GM23338 (cell line): ENCODE measurements at regions not wholly inside any gene's neighbourhood (a gene's known extent, or its start where the extent isn't known, plus 50 kb on each side); places are given as distances from the start of the nearest gene placed in this dataset.

Experiments
- ATAC-seq: fragments of 200-7000 bp; cut with Tn5 transposase; 3 replicates; pipeline ENCODE4 v1.9.1; 2020
- DNase-seq: peaks from one replicate; pipeline ENCODE4 v3.0.0-alpha.2; 2015; ENCODE audit warnings: low spot score
- H2AFZ ChIP-seq: fragments of 200-600 bp; sonication (generic); 2 replicates; pipeline ENCODE4 v1.8.0; 2016; ENCODE audit warnings: antibody characterized with exemption, mild to moderate bottlenecking, moderate library complexity
- H3F3A ChIP-seq: fragments of 200-600 bp; sonication (generic); replicated peaks from 2 replicates; pipeline ENCODE4 v1.8.0; 2017; ENCODE audit warnings: antibody characterized with exemption, mixed run types, low read depth
- H3K27ac ChIP-seq: fragments of 200-600 bp; sonication (generic); 2 replicates; pipeline ENCODE4 v1.6.1; 2016; ENCODE audit warnings: low read depth
- H3K27me3 ChIP-seq: fragments of 200-600 bp; sonication (generic); 2 replicates; pipeline ENCODE4 v1.8.0; 2016; ENCODE audit warnings: mild to moderate bottlenecking, mixed run types, moderate library complexity; ENCODE audit not compliant: insufficient read depth
- H3K36me3 ChIP-seq: fragments of 200-600 bp; sonication (generic); 2 replicates; pipeline ENCODE4 v1.8.0; 2016; ENCODE audit warnings: mild to moderate bottlenecking; ENCODE audit not compliant: insufficient read depth
- H3K4me1 ChIP-seq: fragments of 200-600 bp; sonication (generic); 2 replicates; pipeline ENCODE4 v1.8.0; 2016; ENCODE audit warnings: mild to moderate bottlenecking, moderate library complexity; ENCODE audit not compliant: insufficient read depth
- H3K4me2 ChIP-seq: fragments of 200-600 bp; sonication (generic); 2 replicates; pipeline ENCODE4 v1.7.1; 2017; ENCODE audit warnings: mixed run types
- H3K4me3 ChIP-seq: fragments of 200-600 bp; sonication (generic); 2 replicates; pipeline ENCODE4 v1.6.1; 2016; ENCODE audit warnings: mixed run types
- H3K79me2 ChIP-seq: fragments of 200-600 bp; sonication (generic); replicated peaks from 2 replicates; pipeline ENCODE4 v1.8.0; 2017; ENCODE audit warnings: mild to moderate bottlenecking; ENCODE audit not compliant: insufficient read depth
- H3K9me2 ChIP-seq: fragments of 200-600 bp; sonication (generic); 2 replicates; pipeline ENCODE4 v1.8.0; 2017; ENCODE audit not compliant: insufficient read depth
- H4K20me1 ChIP-seq: fragments of 200-600 bp; sonication (generic); replicated peaks from 2 replicates; pipeline ENCODE4 v1.8.0; 2017; ENCODE audit warnings: mild to moderate bottlenecking; ENCODE audit not compliant: insufficient read depth
- H3K27ac Mint-ChIP-seq: 2 replicates; pipeline ENCODE4 v1.8.0; 2020; ENCODE audit warnings: inconsistent platforms, mild to moderate bottlenecking, moderate library complexity, mixed read lengths
- H3K27me3 Mint-ChIP-seq: 3 replicates; pipeline ENCODE4 v1.8.0; 2022; ENCODE audit warnings: low read depth, mild to moderate bottlenecking, moderate library complexity, mixed read lengths, inconsistent platforms; ENCODE audit not compliant: insufficient read depth, poor library complexity
- H3K36me3 Mint-ChIP-seq: 3 replicates; pipeline ENCODE4 v1.8.0; 2021; ENCODE audit warnings: low read depth, mild to moderate bottlenecking, inconsistent platforms, moderate library complexity, mixed read lengths
- H3K4me1 Mint-ChIP-seq: 3 replicates; pipeline ENCODE4 v1.8.0; 2020; ENCODE audit warnings: mild to moderate bottlenecking, inconsistent platforms, mixed read lengths
- H3K4me3 Mint-ChIP-seq: 3 replicates; pipeline ENCODE4 v1.8.0; 2021; ENCODE audit warnings: moderate library complexity, mild to moderate bottlenecking, inconsistent platforms, mixed read lengths
- H3K9me3 Mint-ChIP-seq: 3 replicates; pipeline ENCODE4 v1.8.0; 2020; ENCODE audit warnings: moderate library complexity, mild to moderate bottlenecking, inconsistent platforms, mixed read lengths
- CREB1 ChIP-seq: fragments of 250-450 bp; sonication (Bioruptor Pico); IDR thresholded peaks from 2 replicates; pipeline ENCODE4 v1.5.0; 2020; ENCODE audit warnings: low read depth, mild to moderate bottlenecking, moderate library complexity
- CTCF ChIP-seq, 2 experiments: fragments of 200-600 bp in 1 of 2; sonication (generic) in 1 of 2; conservative IDR thresholded peaks; 2 replicates each; pipeline versions ENCODE4 v1.5.1 to v1.6.1; 2016 to 2017; ENCODE audit warnings: antibody characterized with exemption in 2 of 2, low read depth in 2 of 2, mild to moderate bottlenecking in 2 of 2, moderate library complexity in 1 of 2
- EZH2phosphoT487 ChIP-seq: fragments of 200-600 bp; sonication (generic); IDR thresholded peaks from one replicate; pipeline ENCODE4 v1.8.1; 2018; ENCODE audit warnings: antibody characterized with exemption; ENCODE audit not compliant: unreplicated experiment
- JUNB ChIP-seq: IDR thresholded peaks from one replicate; pipeline ENCODE4 v1.6.1; 2016; ENCODE audit warnings: antibody characterized with exemption; ENCODE audit not compliant: unreplicated experiment
- NANOG ChIP-seq: IDR thresholded peaks from 2 replicates; pipeline ENCODE4 v1.6.1; 2016; ENCODE audit warnings: antibody characterized with exemption, borderline replicate concordance
- POLR2AphosphoS5 ChIP-seq: IDR thresholded peaks from 2 replicates; pipeline ENCODE4 v1.6.1; 2016; ENCODE audit warnings: antibody characterized with exemption, low read depth
- ZNF114 ChIP-seq: fragments of 250-450 bp; sonication (Bioruptor Pico); IDR thresholded peaks from 2 replicates; pipeline ENCODE4 v1.5.0; 2020; ENCODE audit warnings: mild to moderate bottlenecking, moderate library complexity
- TF ChIP-seq, protein P1 (sequence below): IDR thresholded peaks from one replicate; pipeline ENCODE4 v1.6.1; 2018; ENCODE audit warnings: antibody characterized with exemption; ENCODE audit not compliant: unreplicated experiment

DNA sequence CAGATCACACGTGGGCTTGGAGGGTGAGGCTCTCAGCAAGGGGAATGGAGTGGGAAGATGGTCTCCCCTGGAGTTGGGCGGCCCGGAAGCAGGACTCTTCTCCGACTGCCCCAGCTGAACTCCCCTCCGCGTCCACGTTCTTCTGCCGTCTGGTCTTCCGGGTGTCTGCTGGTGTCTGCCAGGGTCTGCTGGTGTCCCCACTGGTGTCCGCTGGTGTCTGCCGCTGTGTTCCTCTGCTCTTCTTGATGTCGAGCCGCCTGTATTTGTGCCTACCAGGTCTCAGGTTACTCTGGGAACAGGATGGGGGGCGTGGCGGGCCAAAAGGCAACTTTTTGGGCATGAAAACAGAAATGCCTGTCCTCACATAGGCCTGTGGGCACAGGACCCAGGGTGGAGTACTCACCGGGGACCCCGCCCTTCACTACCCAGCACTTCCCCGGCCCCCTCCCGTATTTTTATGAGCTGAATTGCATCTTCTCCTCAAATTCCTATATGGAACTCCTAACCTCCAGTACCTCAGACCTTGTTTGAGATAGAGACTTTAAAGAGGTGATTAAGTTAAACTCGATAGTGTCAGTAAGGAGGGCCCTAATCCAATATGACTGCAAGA, 675.4 kb downstream of the SEMA5A start (continued):
- no peak for TF ChIP-seq CREB1

- H3K27me3 Mint-ChIP-seq, result no peaks in the 10 kb centered on the region
- peak; percentile 66 for ATAC-seq
- no peak overlapping the region for H3K4me3 ChIP-seq
- H3K27ac Mint-ChIP-seq, result no peak overlapping the region
- peaks cover 30% of the 10 kb centered on the region for H3K4me1 ChIP-seq
- no peak for TF ChIP-seq EZH2phosphoT487
- no peak overlapping the region for H3K4me3 Mint-ChIP-seq
- H3K4me1 Mint-ChIP-seq, result peaks cover 23% of the 10 kb centered on the region
- peaks cover 11% of the 10 kb centered on the region; the same call in 1 of the 2 replicates for H3K9me2 ChIP-seq
- peak; percentile 42 for DNase-seq
- no peaks in the 10 kb centered on the region for H3K27me3 ChIP-seq
- no peaks in the 10 kb centered on the region for H3K36me3 ChIP-seq
- H3K36me3 Mint-ChIP-seq, result no peaks in the 10 kb centered on the region
- H2AFZ ChIP-seq, result no peak overlapping the region
- peak overlapping the region; percentile 58 for H3K4me2 ChIP-seq
- 0 out of 3 replicates have a peak, but pooled peaks cover 2% of the 10 kb centered on the region for H3K9me3 Mint-ChIP-seq
- H3K79me2 ChIP-seq, result no peaks in the 10 kb centered on the region
- H3K27ac ChIP-seq, result no peak overlapping the region
- H4K20me1 ChIP-seq, result no peaks in the 10 kb centered on the region
- H3F3A ChIP-seq, result no peaks in the 10 kb centered on the region
Measured at GRCh38 chr5:8870959-8871355, 674.9 kb downstream of the SEMA5A start.

GRCh38 chr5:8871446-8871845, 674.4 kb downstream of the SEMA5A start:
- no peak for TF ChIP-seq ZNF114
- no peak for TF ChIP-seq JUNB
- no peak overlapping the region for H3K4me3 ChIP-seq
- Mint-ChIP-seq H3K4me3 (no peak overlapping the region), H3K36me3 (no peaks in the 10 kb centered on the region), H3K27ac (no peak overlapping the region), H3K27me3 (no peaks in the 10 kb centered on the region), H3K4me1 (peaks cover 26% of the 10 kb centered on the region), H3K9me3 (0 out of 3 replicates have a peak, but pooled peaks cover 2% of the 10 kb centered on the region)
- no peaks in the 10 kb centered on the region for H3K36me3 ChIP-seq
- H3K9me2 ChIP-seq, result peaks cover 11% of the 10 kb centered on the region; the same call in 1 of the 2 replicates
- H3K4me2 ChIP-seq, result peak overlapping the region; percentile 58
- H2AFZ ChIP-seq, result no peak overlapping the region
- H3F3A ChIP-seq, result no peaks in the 10 kb centered on the region
- H3K79me2 ChIP-seq, result no peaks in the 10 kb centered on the region
- DNase-seq (no peak), ATAC-seq (no peak)
- H4K20me1 ChIP-seq, result no peaks in the 10 kb centered on the region
- H3K4me1 ChIP-seq, result peaks cover 33% of the 10 kb centered on the region
- H3K27ac ChIP-seq, result no peak overlapping the region
- no peaks in the 10 kb centered on the region for H3K27me3 ChIP-seq

GRCh38 chr5:8875722-8876121, 670.2 kb downstream of the SEMA5A start:
- H3K4me2 ChIP-seq, result peak overlapping the region; percentile 29
- TF ChIP-seq JUNB (no peak), POLR2AphosphoS5 (no peak), EZH2phosphoT487 (no peak), NANOG (no peak), ZNF114 (no peak), CTCF (conservative IDR thresholded peaks at IDR 0.05; ENCODE audit: low read depth in 2 of 2) (no peak)
- TF ChIP-seq, protein P1, sequence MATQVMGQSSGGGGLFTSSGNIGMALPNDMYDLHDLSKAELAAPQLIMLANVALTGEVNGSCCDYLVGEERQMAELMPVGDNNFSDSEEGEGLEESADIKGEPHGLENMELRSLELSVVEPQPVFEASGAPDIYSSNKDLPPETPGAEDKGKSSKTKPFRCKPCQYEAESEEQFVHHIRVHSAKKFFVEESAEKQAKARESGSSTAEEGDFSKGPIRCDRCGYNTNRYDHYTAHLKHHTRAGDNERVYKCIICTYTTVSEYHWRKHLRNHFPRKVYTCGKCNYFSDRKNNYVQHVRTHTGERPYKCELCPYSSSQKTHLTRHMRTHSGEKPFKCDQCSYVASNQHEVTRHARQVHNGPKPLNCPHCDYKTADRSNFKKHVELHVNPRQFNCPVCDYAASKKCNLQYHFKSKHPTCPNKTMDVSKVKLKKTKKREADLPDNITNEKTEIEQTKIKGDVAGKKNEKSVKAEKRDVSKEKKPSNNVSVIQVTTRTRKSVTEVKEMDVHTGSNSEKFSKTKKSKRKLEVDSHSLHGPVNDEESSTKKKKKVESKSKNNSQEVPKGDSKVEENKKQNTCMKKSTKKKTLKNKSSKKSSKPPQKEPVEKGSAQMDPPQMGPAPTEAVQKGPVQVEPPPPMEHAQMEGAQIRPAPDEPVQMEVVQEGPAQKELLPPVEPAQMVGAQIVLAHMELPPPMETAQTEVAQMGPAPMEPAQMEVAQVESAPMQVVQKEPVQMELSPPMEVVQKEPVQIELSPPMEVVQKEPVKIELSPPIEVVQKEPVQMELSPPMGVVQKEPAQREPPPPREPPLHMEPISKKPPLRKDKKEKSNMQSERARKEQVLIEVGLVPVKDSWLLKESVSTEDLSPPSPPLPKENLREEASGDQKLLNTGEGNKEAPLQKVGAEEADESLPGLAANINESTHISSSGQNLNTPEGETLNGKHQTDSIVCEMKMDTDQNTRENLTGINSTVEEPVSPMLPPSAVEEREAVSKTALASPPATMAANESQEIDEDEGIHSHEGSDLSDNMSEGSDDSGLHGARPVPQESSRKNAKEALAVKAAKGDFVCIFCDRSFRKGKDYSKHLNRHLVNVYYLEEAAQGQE, result no peak
- no peaks in the 10 kb centered on the region for H3K27me3 Mint-ChIP-seq
- peak overlapping the region; percentile 61 for H2AFZ ChIP-seq
- no peaks in the 10 kb centered on the region for H3K36me3 ChIP-seq
- peaks cover 22% of the 10 kb centered on the region; the same call in 1 of the 2 replicates for H3K9me2 ChIP-seq
- H3K4me1 Mint-ChIP-seq, result peaks cover 21% of the 10 kb centered on the region
- peak overlapping the region; percentile 54; the same call in 1 of the 2 replicates for H3K27ac Mint-ChIP-seq
- H3K36me3 Mint-ChIP-seq, result no peaks in the 10 kb centered on the region
- H3K79me2 ChIP-seq, result no peaks in the 10 kb centered on the region
- DNase-seq (no peak), ATAC-seq (no peak)
- H3K4me3 ChIP-seq, result no peak overlapping the region
- H3F3A ChIP-seq, result no peaks in the 10 kb centered on the region
- peaks cover 24% of the 10 kb centered on the region for H3K4me1 ChIP-seq
- H4K20me1 ChIP-seq, result no peaks in the 10 kb centered on the region
- H3K27ac ChIP-seq, result no peak overlapping the region
- H3K27me3 ChIP-seq, result no peaks in the 10 kb centered on the region
- H3K9me3 Mint-ChIP-seq, result peaks cover 5% of the 10 kb centered on the region; the same call in 2 of the 3 replicates
- H3K4me3 Mint-ChIP-seq, result no peak overlapping the region
